HG03442 (cell line): ENCODE measurements at regions not wholly inside any gene's neighbourhood (a gene's known extent, or its start where the extent isn't known, plus 50 kb on each side); places are given as distances from the start of the nearest gene placed in this dataset.

Experiments used
- ATAC-seq: cut with Tn5 transposase; IDR thresholded peaks from one replicate; pipeline ENCODE4 v1.9.1; 2021; ENCODE audit warnings: mild to moderate bottlenecking, moderate library complexity; ENCODE audit not compliant: unreplicated experiment

- ATAC-seq = no peak
Observed at GRCh38 chr5:96582343-96582742, 79.8 kb upstream of the CAST start.

GRCh38 chr5:96584712-96585111 is 77.5 kb upstream of the CAST start:
- no peak for ATAC-seq

- ATAC-seq = no peak
Observed at GRCh38 chr5:96588539-96588938, 73.6 kb upstream of the CAST start.

GRCh38 chr5:96590796-96591195 is 71.4 kb upstream of the CAST start:
- no peak for ATAC-seq

- no peak for ATAC-seq
Observed at GRCh38 chr5:96595300-96596090, 66.7 kb upstream of the CAST start.

GRCh38 chr5:96597438-96598020 is 64.6 kb upstream of the CAST start:
- ATAC-seq = no peak

GRCh38 chr5:96601200-96601599 is 61.0 kb upstream of the CAST start:
- no peak for ATAC-seq

GRCh38 chr5:96601715-96602244 is 60.4 kb upstream of the CAST start:
- peak; percentile 87 for ATAC-seq

GRCh38 chr5:96602776-96603175 is 59.4 kb upstream of the CAST start:
- ATAC-seq = no peak

GRCh38 chr5:96605144-96605837 is 56.9 kb upstream of the CAST start:
- ATAC-seq = no peak

- ATAC-seq = no peak
Observed at GRCh38 chr5:96609369-96609768, 52.8 kb upstream of the CAST start.

GRCh38 chr5:96610747-96611146 is 51.4 kb upstream of the CAST start:
- no peak for ATAC-seq

GRCh38 chr5:96611946-96612345 is 50.2 kb upstream of the CAST start:
- no peak for ATAC-seq
